ENCODE measurements at regions not wholly inside any gene's neighbourhood (a gene's known extent, or its start where the extent isn't known, plus 50 kb on each side); places are given as distances from the start of the nearest gene placed in this dataset.

DNA sequence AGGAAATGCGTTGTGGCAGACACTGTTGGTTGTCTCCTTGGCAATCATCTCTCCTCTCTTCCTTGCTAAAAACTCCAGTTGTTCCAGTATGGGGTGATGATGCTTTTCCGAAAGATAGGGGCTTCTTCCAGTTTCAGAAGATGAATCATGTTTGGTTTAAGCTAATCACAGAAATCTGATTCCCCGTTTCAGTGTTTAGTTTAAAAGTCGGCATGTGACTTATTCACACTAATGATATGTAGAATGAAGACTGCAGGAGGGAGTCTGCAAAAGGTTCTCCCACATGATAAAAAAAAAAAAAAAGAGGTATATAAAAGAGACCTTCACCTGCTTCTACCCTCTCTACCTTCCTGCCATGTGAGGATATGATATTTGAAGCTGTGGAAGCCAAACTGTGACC, 239.0 kb upstream of the SIX2 start:
- no peak overlapping the region for H3K27ac ChIP-seq (ENCODE audit: low read depth, low read length, severe bottlenecking)
- no peak overlapping the region for H3K4me3 ChIP-seq (ENCODE audit: extremely low read depth, insufficient read depth, low read length, poor library complexity, severe bottlenecking)
- no peaks in the 10 kb centered on the region for H3K36me3 ChIP-seq (ENCODE audit: control insufficient read depth, insufficient read depth, low read length)
- WGBS, 2 experiments (ENCODE audit: insufficient coverage in 2 of 2), result 89 to 100% methylated on average over 1 of the region's 4 CpGs
- H3K4me1 ChIP-seq (ENCODE audit: control insufficient read depth, insufficient read depth, low read length, poor library complexity, severe bottlenecking), result no peaks in the 10 kb centered on the region
- H3K9me3 ChIP-seq (ENCODE audit: control insufficient read depth, low read length), result no peaks in the 10 kb centered on the region

DNA sequence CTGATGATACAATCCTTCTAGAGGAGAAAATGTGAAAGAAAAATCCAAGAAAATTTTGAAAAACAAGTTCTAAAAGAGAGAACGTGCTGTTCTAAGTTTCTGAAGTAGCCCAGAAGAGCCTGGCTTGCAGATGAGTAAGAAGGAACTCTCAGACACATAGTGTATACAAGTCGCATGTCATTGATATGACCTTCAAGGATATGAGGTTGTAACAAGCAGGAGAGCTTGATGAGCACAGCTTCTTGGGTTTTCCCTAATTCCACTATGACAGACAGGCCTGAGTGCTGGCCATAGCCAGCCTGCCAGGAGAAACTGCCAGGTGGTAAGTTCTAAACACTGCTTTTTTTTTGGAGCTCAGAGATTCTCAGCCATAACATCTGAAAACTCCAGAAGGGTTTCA, 235.7 kb upstream of the SIX2 start:
- no peak overlapping the region for H3K27ac ChIP-seq (ENCODE audit: low read depth, low read length, severe bottlenecking)
- WGBS, 2 experiments (ENCODE audit: insufficient coverage in 2 of 2), result 95% methylated on average over 2 of the region's 2 CpGs
- H3K4me3 ChIP-seq (ENCODE audit: extremely low read depth, insufficient read depth, low read length, poor library complexity, severe bottlenecking), result no peak overlapping the region

DNA sequence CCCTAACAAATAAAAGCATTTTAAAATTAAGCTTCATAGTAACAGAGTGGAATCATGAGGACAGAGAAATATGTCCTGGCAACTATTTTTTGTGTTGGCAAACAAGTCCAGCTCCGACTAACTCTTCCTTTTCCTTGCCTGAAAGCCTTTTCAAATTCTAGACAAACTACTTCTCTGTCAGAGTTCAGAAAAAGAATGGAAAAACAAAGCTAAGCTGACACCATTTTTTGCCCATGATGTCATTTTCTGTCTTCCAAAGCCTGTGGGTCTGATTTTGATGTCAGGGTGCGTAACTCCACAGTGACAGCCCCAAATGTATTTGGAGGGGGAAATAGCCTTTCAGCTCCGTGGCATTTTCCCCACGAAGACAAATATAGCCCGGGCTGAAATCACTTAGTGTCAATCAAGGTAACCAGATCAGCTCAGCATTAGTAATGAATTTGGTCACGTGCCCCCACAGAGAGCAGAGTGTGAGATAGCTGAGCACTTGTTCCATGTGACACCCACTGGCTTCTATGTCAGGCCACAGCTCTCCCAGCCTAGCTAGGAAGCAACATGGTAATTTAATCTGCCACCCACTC, 233.0 kb upstream of the SIX2 start:
- Histone ChIP-seq H3K4me3 (ENCODE audit: extremely low read depth, insufficient read depth, low read length, poor library complexity, severe bottlenecking) (no peak overlapping the region), H3K4me1 (ENCODE audit: control insufficient read depth, insufficient read depth, low read length, poor library complexity, severe bottlenecking) (peaks cover 27% of the 10 kb centered on the region), H3K36me3 (ENCODE audit: control insufficient read depth, insufficient read depth, low read length) (no peaks in the 10 kb centered on the region), H3K27ac (ENCODE audit: low read depth, low read length, severe bottlenecking) (peak overlapping the region; percentile 6), H3K9me3 (ENCODE audit: control insufficient read depth, low read length) (no peaks in the 10 kb centered on the region)
- 78 to 79% methylated on average over 4 to 6 of the region's 6 CpGs for WGBS, 2 experiments (ENCODE audit: insufficient coverage in 2 of 2)

More for the DNA sequence above, 235.7 kb upstream of the SIX2 start:
- H3K9me3 ChIP-seq (ENCODE audit: control insufficient read depth, low read length), result no peaks in the 10 kb centered on the region
- peaks cover 17% of the 10 kb centered on the region for H3K4me1 ChIP-seq (ENCODE audit: control insufficient read depth, insufficient read depth, low read length, poor library complexity, severe bottlenecking)
- no peaks in the 10 kb centered on the region for H3K36me3 ChIP-seq (ENCODE audit: control insufficient read depth, insufficient read depth, low read length)

DNA sequence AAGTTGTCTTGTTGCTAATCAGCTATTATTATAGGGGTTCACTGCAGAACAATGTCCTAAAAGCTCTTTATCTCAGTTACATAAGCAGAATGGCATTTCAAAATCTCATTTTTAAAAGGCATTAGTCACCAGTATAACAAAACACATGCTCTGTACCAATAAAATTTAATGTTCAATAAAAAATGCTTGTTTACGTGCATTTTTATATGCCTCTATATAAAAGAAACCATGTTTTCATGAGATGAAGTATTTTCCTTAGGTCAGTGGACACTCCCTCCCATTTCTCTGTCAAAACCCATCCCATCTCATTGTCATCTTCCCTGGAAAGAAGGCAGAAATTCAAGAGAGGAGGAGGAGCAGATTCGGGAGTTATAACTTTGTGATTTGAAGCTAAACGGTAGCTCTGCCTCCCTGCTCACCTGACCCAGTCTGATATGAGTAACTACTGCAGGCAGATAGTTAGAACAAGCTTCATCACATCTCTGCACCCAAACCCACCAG, 231.9 kb upstream of the SIX2 start:
- no peaks in the 10 kb centered on the region for H3K36me3 ChIP-seq (ENCODE audit: control insufficient read depth, insufficient read depth, low read length)

DNA sequence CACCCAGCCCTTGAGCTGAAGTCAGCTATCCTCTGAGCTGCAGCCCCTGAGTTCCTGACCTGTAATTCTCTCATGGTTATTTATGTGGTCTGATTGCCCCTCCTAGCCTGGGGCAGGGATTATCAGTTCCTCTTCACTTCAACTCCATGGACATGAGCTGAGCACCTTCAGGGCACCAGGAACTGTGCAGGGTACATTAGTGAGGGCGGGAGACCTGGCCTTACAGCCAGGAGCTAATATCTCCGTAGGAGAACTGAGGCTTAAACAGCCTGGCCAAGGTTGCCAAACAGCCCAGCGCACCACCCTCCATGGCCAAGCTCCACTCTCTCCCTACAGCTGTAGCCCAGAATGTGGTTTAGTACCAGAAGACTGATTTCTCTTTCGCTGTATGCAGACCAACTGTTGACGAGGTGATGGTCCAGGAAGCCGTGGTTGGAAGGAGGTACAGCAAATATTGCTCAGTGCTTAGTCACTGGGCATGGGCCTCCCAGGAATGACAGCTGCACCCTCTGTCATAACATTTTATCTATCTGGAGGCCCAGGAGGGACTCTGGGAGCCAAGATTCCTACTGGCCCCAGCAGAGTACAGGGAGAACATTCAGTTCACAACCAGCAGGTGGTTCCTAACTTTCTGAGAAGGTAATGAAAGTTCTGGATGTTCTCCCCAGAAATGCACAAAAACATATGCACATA, 228.7 kb upstream of the SIX2 start:
- H3K9me3 ChIP-seq (ENCODE audit: control insufficient read depth, low read length), result no peaks in the 10 kb centered on the region
- 92 to 93% methylated on average over 5 to 6 of the region's 6 CpGs for WGBS, 2 experiments (ENCODE audit: insufficient coverage in 2 of 2)
- H3K4me1 ChIP-seq (ENCODE audit: control insufficient read depth, insufficient read depth, low read length, poor library complexity, severe bottlenecking), result peaks cover 31% of the 10 kb centered on the region
- no peaks in the 10 kb centered on the region for H3K36me3 ChIP-seq (ENCODE audit: control insufficient read depth, insufficient read depth, low read length)
- no peak overlapping the region for H3K4me3 ChIP-seq (ENCODE audit: extremely low read depth, insufficient read depth, low read length, poor library complexity, severe bottlenecking)
- H3K27ac ChIP-seq (ENCODE audit: low read depth, low read length, severe bottlenecking), result no peak overlapping the region

More for the DNA sequence above, 231.9 kb upstream of the SIX2 start:
- 86% methylated on average over 1 of the region's 3 CpGs; no CpG with 5 or more reads in 1 of the 2 experiments for WGBS, 2 experiments (ENCODE audit: insufficient coverage in 2 of 2)
- H3K4me1 ChIP-seq (ENCODE audit: control insufficient read depth, insufficient read depth, low read length, poor library complexity, severe bottlenecking), result peaks cover 31% of the 10 kb centered on the region
- no peak overlapping the region for H3K27ac ChIP-seq (ENCODE audit: low read depth, low read length, severe bottlenecking)
- no peak overlapping the region for H3K4me3 ChIP-seq (ENCODE audit: extremely low read depth, insufficient read depth, low read length, poor library complexity, severe bottlenecking)
- no peaks in the 10 kb centered on the region for H3K9me3 ChIP-seq (ENCODE audit: control insufficient read depth, low read length)

DNA sequence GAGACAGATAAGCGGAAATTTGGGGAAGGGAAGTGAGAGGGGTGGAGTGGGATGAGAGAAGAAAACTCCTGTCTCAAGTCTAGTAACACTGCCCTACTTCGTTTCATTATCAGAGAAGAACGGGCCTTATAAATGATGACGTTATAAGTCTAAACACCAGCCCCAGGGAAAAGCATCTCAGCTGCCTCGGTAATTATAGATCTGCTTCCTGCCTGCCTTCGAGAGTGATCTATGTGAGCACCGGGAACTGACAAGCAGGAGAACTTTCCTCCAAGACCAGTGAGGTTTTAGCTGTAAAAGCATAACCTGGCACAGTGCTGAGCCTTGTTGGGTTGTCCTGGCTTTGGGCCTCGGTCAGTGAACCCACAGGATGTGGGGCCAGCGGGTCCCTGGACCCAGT, 227.9 kb upstream of the SIX2 start:
- Histone ChIP-seq H3K36me3 (ENCODE audit: control insufficient read depth, insufficient read depth, low read length) (no peaks in the 10 kb centered on the region), H3K9me3 (ENCODE audit: control insufficient read depth, low read length) (no peaks in the 10 kb centered on the region), H3K27ac (ENCODE audit: low read depth, low read length, severe bottlenecking) (no peak overlapping the region), H3K4me3 (ENCODE audit: extremely low read depth, insufficient read depth, low read length, poor library complexity, severe bottlenecking) (no peak overlapping the region), H3K4me1 (ENCODE audit: control insufficient read depth, insufficient read depth, low read length, poor library complexity, severe bottlenecking) (peaks cover 26% of the 10 kb centered on the region)
- WGBS, 2 experiments (ENCODE audit: insufficient coverage in 2 of 2), result 93 to 95% methylated on average over 8 to 9 of the region's 9 CpGs

DNA sequence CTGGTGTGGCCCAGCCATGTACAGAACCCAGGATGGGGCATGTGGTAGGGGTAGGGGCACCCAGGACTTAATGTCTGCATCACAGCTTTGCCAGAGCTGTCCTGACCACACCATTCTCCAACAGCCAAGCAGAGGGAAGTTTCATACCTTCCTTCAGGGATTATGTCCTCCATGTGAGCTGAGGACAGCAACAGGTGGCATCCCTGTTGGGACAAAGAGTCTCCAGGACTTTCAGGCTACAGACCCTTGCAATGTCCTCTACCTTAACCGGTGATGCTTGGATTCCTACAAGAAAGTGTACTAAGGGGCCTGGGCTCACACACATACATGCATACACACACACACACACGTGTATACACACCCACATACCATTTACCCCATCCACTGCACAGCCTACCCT, 227.0 kb upstream of the SIX2 start:
- Histone ChIP-seq H3K36me3 (ENCODE audit: control insufficient read depth, insufficient read depth, low read length) (no peaks in the 10 kb centered on the region), H3K4me1 (ENCODE audit: control insufficient read depth, insufficient read depth, low read length, poor library complexity, severe bottlenecking) (peaks cover 20% of the 10 kb centered on the region), H3K27ac (ENCODE audit: low read depth, low read length, severe bottlenecking) (no peak overlapping the region), H3K9me3 (ENCODE audit: control insufficient read depth, low read length) (no peaks in the 10 kb centered on the region), H3K4me3 (ENCODE audit: extremely low read depth, insufficient read depth, low read length, poor library complexity, severe bottlenecking) (no peak overlapping the region)
- WGBS, 2 experiments (ENCODE audit: insufficient coverage in 2 of 2), result no CpG with 5 or more reads among the region's 2 CpGs

DNA sequence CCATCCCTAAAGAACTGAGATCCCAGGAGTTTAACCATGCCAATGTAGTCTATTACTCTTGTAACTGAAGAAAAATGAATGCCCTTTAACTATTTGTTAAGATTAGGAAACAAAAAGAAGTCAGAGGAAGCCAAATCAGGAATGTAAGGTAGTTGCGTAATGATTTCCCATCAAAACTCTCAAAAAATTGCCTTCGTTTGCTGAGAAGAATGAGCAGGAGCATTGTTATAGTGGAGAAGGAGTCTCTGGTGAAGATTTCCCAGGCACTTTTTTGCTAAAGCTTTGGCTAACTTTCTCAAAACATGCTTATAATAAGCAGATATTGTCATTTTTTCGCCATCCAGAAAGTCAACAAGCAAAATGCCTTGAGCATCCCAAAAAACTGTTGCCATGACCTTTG, 224.0 kb upstream of the SIX2 start:
- Histone ChIP-seq H3K27ac (ENCODE audit: low read depth, low read length, severe bottlenecking) (no peak overlapping the region), H3K4me3 (ENCODE audit: extremely low read depth, insufficient read depth, low read length, poor library complexity, severe bottlenecking) (no peak overlapping the region), H3K4me1 (ENCODE audit: control insufficient read depth, insufficient read depth, low read length, poor library complexity, severe bottlenecking) (peaks cover 14% of the 10 kb centered on the region), H3K36me3 (ENCODE audit: control insufficient read depth, insufficient read depth, low read length) (no peaks in the 10 kb centered on the region), H3K9me3 (ENCODE audit: control insufficient read depth, low read length) (peaks cover 2% of the 10 kb centered on the region)
- WGBS, 2 experiments (ENCODE audit: insufficient coverage in 2 of 2), result 73 to 80% methylated on average over 1 to 2 of the region's 3 CpGs

DNA sequence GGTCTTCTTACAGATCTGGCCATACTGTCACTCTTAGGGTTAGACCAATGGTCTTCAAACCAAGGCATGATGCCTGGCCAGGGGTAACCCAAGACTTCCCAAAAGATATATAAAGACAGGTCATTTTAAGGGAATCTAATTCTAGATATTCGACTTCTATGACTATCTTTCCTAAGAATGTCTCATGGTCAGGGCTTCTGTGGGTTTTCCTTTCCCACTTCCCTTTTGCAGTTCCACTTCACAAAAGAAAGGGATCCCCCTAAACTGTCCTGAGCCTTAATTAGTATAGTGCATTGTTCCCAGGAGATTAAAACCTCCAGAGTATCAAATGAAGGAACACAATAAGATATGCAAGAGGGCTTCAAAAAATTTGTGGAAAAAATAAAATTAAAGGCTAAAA, 223.6 kb upstream of the SIX2 start:
- H3K4me3 ChIP-seq (ENCODE audit: extremely low read depth, insufficient read depth, low read length, poor library complexity, severe bottlenecking), result no peak overlapping the region
- H3K4me1 ChIP-seq (ENCODE audit: control insufficient read depth, insufficient read depth, low read length, poor library complexity, severe bottlenecking), result peaks cover 9% of the 10 kb centered on the region
- H3K9me3 ChIP-seq (ENCODE audit: control insufficient read depth, low read length), result peaks cover 6% of the 10 kb centered on the region
- no CpG with 5 or more reads among the region's 1 CpG for WGBS, 2 experiments (ENCODE audit: insufficient coverage in 2 of 2)
- no peak overlapping the region for H3K27ac ChIP-seq (ENCODE audit: low read depth, low read length, severe bottlenecking)
- no peaks in the 10 kb centered on the region for H3K36me3 ChIP-seq (ENCODE audit: control insufficient read depth, insufficient read depth, low read length)

DNA sequence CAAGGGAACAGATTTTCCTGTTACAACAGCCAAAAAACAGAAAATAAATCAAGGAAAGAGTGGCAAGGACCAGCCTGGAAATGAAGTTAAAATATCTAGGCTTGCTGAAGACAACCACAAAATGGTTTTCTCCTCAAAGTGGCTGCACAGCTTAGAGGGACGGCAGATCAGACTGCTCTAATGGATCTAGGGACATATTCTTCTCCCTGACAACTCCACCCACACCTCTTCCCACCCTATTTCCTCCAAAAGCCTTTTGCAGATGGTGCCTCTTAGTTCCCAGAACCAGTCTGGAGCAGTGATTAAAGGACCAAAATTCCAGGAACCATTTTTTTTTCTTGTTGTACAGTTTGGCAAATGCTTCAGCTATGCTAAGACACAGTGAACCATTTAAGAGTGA, 220.2 kb upstream of the SIX2 start:
- H3K27ac ChIP-seq (ENCODE audit: low read depth, low read length, severe bottlenecking), result no peak overlapping the region
- WGBS, 2 experiments (ENCODE audit: insufficient coverage in 2 of 2), result 83% methylated on average over 1 of the region's 1 CpG
- H3K4me3 ChIP-seq (ENCODE audit: extremely low read depth, insufficient read depth, low read length, poor library complexity, severe bottlenecking), result no peak overlapping the region
- H3K9me3 ChIP-seq (ENCODE audit: control insufficient read depth, low read length), result peaks cover 13% of the 10 kb centered on the region
- H3K36me3 ChIP-seq (ENCODE audit: control insufficient read depth, insufficient read depth, low read length), result no peaks in the 10 kb centered on the region
- H3K4me1 ChIP-seq (ENCODE audit: control insufficient read depth, insufficient read depth, low read length, poor library complexity, severe bottlenecking), result no peaks in the 10 kb centered on the region

DNA sequence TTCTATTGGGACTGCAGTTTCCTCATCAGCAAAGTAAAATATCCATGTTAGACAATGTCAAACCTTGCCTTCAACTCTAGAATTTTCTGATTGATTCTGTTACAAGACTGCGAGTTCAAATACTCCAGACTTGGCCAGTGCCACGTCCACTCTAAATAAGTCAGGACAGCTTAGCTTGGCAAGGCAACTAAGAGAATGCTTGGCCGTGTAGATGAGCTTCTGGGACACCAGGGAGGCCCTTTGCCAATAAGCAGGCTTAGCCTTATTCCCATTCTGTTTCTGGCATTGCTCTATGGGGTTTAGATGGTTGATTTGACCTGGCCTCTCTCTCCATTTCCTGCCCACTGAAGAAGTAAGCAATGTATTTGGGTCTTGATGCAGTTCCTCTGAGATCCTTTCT, 218.1 kb upstream of the SIX2 start:
- Histone ChIP-seq H3K27ac (ENCODE audit: low read depth, low read length, severe bottlenecking) (no peak overlapping the region), H3K36me3 (ENCODE audit: control insufficient read depth, insufficient read depth, low read length) (no peaks in the 10 kb centered on the region), H3K4me1 (ENCODE audit: control insufficient read depth, insufficient read depth, low read length, poor library complexity, severe bottlenecking) (no peaks in the 10 kb centered on the region), H3K9me3 (ENCODE audit: control insufficient read depth, low read length) (peaks cover 13% of the 10 kb centered on the region), H3K4me3 (ENCODE audit: extremely low read depth, insufficient read depth, low read length, poor library complexity, severe bottlenecking) (no peak overlapping the region)
- WGBS, 2 experiments (ENCODE audit: insufficient coverage in 2 of 2), result 84 to 89% methylated on average over 3 of the region's 3 CpGs
